GF-D8 (cell line): ENCODE measurements at regions not wholly inside any gene's neighbourhood (a gene's known extent, or its start where the extent isn't known, plus 50 kb on each side); places are given as distances from the start of the nearest gene placed in this dataset.

ENCODE experiments used
- DNase-seq: peaks from one replicate; lab custom pipeline; 2025; lab: John Stamatoyannopoulos, UW

- DNase-seq, result no peak
Observed at GRCh38 chr11:69545976-69546617, 64.6 kb downstream of the LINC01488 start.

- no peak for DNase-seq
Observed at GRCh38 chr11:69546735-69547370, 65.4 kb downstream of the LINC01488 start.

DNA sequence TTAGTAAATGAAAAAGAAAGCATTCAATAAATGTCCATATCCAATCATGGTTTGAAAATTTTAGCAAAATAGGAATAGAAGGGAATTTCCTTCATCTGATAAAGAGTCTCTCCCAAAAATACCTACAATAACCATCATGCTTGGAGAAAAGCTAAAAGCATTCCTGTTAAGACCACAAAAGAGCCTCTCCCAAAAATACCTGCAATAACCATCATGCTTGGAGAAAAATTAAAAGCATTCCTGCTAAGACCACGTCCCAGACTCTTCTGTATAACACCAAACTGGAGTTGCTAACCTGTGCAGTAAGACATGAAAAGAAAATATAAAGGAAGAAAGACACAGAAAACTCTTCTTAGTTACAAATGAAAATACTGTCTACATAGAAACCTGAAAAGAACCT, 69.4 kb downstream of the LINC01488 start:
- no peak for DNase-seq

GRCh38 chr11:69551963-69552362, 70.5 kb downstream of the LINC01488 start:
- DNase-seq, result no peak

DNA sequence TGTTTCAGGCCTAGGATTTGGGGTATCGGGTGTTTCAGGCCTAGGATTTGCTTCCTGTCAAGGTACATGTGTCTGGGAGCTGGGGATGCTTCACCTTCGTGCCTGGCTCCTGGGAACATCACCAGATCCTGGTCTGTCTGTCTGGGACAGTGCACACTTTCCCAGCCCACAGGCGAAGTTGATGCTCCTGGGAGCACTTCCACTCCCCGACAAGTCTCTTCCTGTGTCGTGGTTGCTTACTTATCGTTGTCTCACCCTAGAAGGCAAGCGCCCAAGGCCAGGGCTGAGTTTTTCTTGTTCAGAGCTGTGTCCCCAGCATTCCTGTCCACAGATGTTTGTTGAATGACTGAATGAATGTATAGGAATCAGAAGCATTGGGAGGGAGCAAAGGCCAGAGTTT, 71.5 kb downstream of the LINC01488 start:
- DNase-seq, result no peak

DNA sequence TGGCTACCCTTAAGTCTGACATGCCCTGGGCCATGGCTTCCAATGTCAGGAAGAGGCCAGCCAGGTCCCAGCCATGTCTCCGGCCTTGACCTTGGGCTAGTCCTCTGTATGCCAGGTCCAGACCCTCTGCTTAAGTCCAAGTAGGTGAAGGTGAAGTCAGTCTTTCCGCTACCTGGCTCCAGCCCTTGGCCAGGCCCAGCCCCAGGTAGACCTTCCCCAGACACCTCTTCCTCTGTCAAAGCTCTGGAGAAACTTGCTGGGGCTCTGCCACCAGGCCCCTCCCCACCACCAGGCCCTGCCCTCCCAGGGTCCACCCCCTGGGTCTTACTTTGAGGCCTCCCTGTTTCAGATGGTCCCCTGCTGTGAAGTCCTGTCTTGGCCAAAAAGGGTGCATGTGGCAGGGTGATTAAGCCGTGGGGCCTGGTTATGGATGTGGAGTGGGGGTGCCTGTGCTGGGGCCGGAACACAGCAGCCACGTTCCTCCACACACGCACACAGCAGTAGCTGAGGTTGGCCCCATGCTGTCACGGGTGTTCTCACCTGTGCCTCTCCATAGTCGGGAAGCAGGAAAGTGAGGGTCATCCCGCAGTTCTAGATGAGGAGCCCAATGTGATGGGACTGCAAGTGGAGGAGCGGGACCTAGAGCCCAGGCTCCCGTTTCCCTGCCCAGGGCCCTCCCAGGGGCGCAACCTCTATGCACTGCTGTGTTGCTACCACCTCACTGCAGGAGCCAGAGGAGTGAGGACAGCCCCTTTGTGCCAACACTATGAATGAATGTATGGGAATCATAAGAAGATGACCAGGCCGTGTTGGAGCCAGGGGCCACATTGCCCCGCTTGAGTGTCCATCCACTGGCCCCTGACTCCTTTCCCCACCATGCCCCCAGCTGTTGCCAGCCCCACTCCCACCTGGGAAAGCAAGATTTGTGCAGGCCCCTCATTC, 72.2 kb downstream of the LINC01488 start:
- no peak for DNase-seq

DNA sequence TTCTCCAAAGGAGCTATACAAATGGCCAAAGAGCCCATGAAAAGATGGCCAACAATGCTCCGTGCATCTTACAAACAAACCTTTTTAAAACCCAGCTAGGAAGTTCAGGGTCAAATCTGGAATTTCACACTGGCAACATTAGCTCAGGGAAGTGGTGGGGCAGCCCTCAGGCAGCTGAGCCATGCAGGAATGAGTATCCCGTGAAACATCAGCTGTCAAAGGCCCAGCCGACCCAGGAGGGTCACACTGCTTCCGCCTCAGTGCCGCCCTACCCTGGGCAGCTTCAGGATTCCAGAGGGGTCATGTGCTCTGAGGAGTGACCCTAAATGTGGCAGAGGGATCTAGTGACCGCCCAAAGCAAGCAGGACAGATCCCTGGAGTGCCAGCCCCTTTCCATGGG, 73.4 kb downstream of the LINC01488 start:
- no peak for DNase-seq

DNA sequence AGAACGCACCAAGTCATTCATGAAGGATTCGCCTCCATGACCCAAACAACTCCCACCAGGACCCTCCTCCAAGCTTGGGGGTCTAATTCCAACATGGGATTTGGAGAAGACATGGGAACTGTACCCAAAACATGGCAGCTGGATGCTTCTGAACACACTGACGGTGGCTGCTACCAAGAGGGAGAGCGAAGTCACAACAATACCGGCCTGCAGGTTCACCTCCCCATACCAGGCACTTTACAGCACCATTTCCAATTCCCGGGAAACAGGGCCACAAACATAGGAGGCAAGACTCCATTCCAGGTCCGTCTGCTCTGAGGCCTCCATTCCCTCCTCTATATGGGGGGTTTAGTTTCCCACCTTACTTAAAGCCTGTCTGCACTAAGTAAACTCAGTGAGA, 75.8 kb downstream of the LINC01488 start:
- DNase-seq, result no peak

DNA sequence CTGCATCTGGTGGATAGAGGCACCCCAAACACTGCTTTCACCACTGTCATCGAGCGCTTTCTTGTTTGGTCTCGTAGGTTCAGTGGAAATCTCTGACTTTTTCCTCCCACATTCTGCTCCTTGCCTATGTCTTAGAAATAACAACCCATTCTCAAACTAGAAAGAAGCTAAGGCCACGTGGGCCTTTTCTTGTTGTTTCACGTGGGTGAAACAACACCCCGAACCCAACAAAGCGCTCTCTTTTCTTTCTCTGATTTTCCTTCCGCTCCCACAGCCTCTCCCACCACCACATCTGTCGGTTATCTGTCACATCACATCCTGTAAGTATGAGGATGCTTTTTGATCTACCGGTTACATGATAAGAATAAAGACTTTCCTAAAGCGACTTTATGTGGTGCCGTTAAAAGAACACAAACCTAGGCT, 77.1 kb downstream of the LINC01488 start:
- no peak for DNase-seq

DNA sequence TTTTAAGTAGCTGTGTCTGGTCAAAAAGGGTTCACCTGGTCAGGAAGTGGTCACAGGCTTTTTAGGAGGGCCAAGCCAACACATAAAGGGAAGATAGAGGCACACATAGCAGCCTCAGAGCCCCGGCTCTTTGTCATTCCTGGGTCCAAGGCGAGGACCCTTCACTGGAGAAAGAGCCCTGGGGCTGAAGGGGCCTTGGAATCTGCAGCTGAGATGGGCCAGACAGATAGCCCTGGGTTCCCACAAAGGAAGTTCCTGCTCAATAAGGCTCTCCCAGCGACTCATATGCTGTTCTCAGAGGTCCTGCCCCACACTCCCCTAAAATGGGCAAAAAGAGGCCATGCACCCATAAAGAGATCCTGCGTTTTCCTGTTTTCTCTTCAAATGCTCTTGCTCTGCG, 77.7 kb downstream of the LINC01488 start:
- no peak for DNase-seq

- no peak for DNase-seq
Observed at GRCh38 chr11:69560141-69560790, 78.8 kb downstream of the LINC01488 start.

- DNase-seq, result no peak
Observed at GRCh38 chr11:69562302-69562701, 78.7 kb upstream of the CCND1 start.

GRCh38 chr11:69562816-69563215, 78.1 kb upstream of the CCND1 start:
- DNase-seq, result no peak

DNA sequence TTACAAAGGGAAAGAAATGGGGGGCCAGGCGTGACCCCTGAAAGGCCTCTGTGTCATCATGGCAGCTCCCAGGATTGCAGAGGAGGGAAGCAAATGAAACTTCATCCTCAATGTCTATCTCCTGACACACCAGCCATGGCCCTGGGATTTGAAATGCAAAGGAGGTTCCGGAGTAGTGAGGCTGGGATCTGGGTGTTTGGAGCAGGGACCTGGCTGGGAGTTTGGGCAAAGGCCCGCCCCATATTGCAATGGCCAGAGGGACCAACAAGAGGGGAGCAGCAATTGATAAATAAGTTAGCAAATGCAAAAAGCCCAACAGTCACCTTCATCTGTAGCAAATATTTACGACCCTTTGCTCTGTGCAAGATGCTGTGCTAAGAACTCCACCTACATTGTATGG, 77.7 kb upstream of the CCND1 start:
- no peak for DNase-seq

- DNase-seq, result no peak
Observed at GRCh38 chr11:69563946-69564775, 76.8 kb upstream of the CCND1 start.

- no peak for DNase-seq
Observed at GRCh38 chr11:69566001-69566400, 75.0 kb upstream of the CCND1 start.

- DNase-seq, result no peak
Observed at GRCh38 chr11:69567951-69568808, 72.8 kb upstream of the CCND1 start.

- no peak for DNase-seq
Observed at GRCh38 chr11:69568809-69569097, 72.2 kb upstream of the CCND1 start.

DNA sequence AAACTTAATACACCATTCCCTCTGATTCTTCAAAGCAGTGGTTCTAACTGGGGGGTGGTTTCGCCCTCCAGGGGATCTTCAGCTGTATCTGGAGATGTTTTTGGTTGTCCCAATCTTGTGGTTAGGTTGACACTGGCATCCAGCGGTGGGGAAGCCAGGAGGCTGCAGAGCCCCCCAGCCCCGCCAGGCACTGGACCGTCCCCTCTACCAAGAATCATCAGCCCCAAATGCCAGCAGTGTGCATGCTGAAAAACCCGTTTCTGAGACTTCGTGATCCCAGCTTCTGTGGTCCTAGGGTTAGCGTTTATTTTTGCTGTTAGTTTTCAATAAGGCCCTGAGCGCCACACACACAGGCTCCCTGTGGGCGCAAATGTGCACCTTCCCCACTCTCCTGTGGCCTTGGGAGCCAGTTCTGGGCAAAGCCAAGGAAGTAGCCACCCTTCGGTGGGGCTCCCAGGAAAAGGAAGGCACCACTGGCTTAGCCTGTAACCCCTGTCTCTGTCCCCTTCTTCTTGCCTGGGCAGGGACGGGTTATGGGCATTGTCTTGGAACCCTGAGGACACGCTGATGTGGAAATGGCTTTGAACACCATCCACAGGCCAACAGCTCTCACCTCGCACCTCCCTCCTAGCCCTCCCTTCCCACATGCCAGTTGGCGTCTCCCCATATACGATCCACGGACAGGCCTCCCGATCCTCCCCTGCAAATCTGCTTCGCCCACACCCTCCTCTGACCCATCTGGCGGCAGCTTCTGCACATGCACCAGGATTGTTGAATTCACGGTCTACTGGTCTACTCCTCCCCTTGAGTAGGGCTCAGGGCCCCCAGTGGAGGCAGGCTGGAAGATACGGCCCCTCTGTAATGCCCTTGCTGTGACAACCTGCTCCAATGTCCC, 71.4 kb upstream of the CCND1 start:
- DNase-seq, result no peak
